GM19463 (cell line): ENCODE measurements at regions not wholly inside any gene's neighbourhood (a gene's known extent, or its start where the extent isn't known, plus 50 kb on each side); places are given as distances from the start of the nearest gene placed in this dataset.
"Not testable (repeated sequence)": the region's sequence is repeated elsewhere in the genome, so short reads cannot be mapped to it uniquely, and the experiment has no call there.

Experiments used
- ATAC-seq: cut with Tn5 transposase; IDR thresholded peaks from one replicate; pipeline ENCODE4 v1.9.1; 2021; ENCODE audit warnings: mild to moderate bottlenecking, moderate library complexity; ENCODE audit not compliant: unreplicated experiment

- no peak for ATAC-seq
These were observed 127.1 kb upstream of the PTPRZ1 start for GRCh38 chr7:121745856-121746255.

- ATAC-seq: no peak
These were observed 128.1 kb upstream of the PTPRZ1 start for GRCh38 chr7:121744877-121745276.

- peak; percentile 52 for ATAC-seq
These were observed 128.6 kb upstream of the PTPRZ1 start for GRCh38 chr7:121744319-121744718.

GRCh38 chr7:121741896-121742295 lies 131.1 kb upstream of the PTPRZ1 start:
- ATAC-seq: no peak

GRCh38 chr7:121739465-121739864 lies 133.5 kb upstream of the PTPRZ1 start:
- ATAC-seq: no peak

- no peak for ATAC-seq
These were observed 142.1 kb upstream of the PTPRZ1 start for GRCh38 chr7:121730869-121731268.

- ATAC-seq: no peak
These were observed 158.2 kb upstream of the PTPRZ1 start for GRCh38 chr7:121714559-121715303.

GRCh38 chr7:121712961-121713360 lies 160.0 kb upstream of the PTPRZ1 start:
- not testable (repeated sequence) for ATAC-seq

- ATAC-seq: no peak
These were observed 175.1 kb upstream of the PTPRZ1 start for GRCh38 chr7:121697731-121698316.

- no peak for ATAC-seq
These were observed 176.0 kb upstream of the PTPRZ1 start for GRCh38 chr7:121696954-121697353.

- no peak for ATAC-seq
These were observed 183.2 kb upstream of the PTPRZ1 start for GRCh38 chr7:121689749-121690148.

- ATAC-seq: no peak
These were observed 191.3 kb upstream of the PTPRZ1 start for GRCh38 chr7:121681700-121682099.

GRCh38 chr7:121676168-121676567 lies 196.8 kb upstream of the PTPRZ1 start:
- no peak for ATAC-seq

GRCh38 chr7:121674455-121674854 lies 198.5 kb upstream of the PTPRZ1 start:
- ATAC-seq: not testable (repeated sequence)

- no peak for ATAC-seq
These were observed 203.8 kb upstream of the PTPRZ1 start for GRCh38 chr7:121669144-121669543.

GRCh38 chr7:121666306-121666705 lies 206.7 kb upstream of the PTPRZ1 start:
- ATAC-seq: no peak

- no peak for ATAC-seq
These were observed 229.6 kb upstream of the PTPRZ1 start for GRCh38 chr7:121643320-121643719.

GRCh38 chr7:121639705-121640104 lies 233.3 kb upstream of the PTPRZ1 start:
- ATAC-seq: no peak

GRCh38 chr7:121638286-121638685 lies 234.7 kb upstream of the PTPRZ1 start:
- ATAC-seq: no peak

- ATAC-seq: no peak
These were observed 238.2 kb upstream of the FAM3C start for GRCh38 chr7:121634356-121634755.

GRCh38 chr7:121633186-121633585 lies 237.1 kb upstream of the FAM3C start:
- no peak for ATAC-seq

GRCh38 chr7:121624958-121625357 lies 228.8 kb upstream of the FAM3C start:
- ATAC-seq: no peak
